Right atrium auricular region (tissue), 2 donors: ENCODE measurements at regions not wholly inside any gene's neighbourhood (a gene's known extent, or its start where the extent isn't known, plus 50 kb on each side); places are given as distances from the start of the nearest gene placed in this dataset.

Experiments
- DNase-seq: peaks from one replicate; pipeline ENCODE4 v3.0.0-alpha.2; 2019; ENCODE audit warnings: low spot score
- H3K27ac ChIP-seq, 2 donors: fragments of 200-600 bp; sonication (generic); 1 replicate in 1 of 2; 2 replicates in 1 of 2; pipeline ENCODE4 v1.5.1; 2016 to 2019
- H3K27me3 ChIP-seq, 2 donors: fragments of 200-600 bp; sonication (generic); one replicate each; pipeline versions ENCODE4 v1.5.1 to v1.6.0; 2017 to 2019
- H3K36me3 ChIP-seq: fragments of 200-600 bp; sonication (generic); one replicate; pipeline ENCODE4 v1.5.1; 2016
- H3K4me1 ChIP-seq, 2 donors: fragments of 200-600 bp; sonication (generic); one replicate each; pipeline versions ENCODE4 v1.5.1 to v1.6.0; 2017 to 2019
- H3K4me3 ChIP-seq, 2 donors: fragments of 200-600 bp; sonication (generic); 1 replicate in 1 of 2; 2 replicates in 1 of 2; pipeline ENCODE4 v1.5.1; 2017 to 2019; ENCODE audit warnings: mild to moderate bottlenecking in 1 of 2, moderate library complexity in 1 of 2
- H3K9me3 ChIP-seq, 2 donors: fragments of 200-600 bp; sonication (generic); one replicate each; pipeline ENCODE4 v1.5.1; 2019
- CTCF ChIP-seq, 2 donors: fragments of 200-600 bp; sonication (generic); IDR thresholded peaks; one replicate each; pipeline ENCODE4 v1.5.1; 2019; ENCODE audit warnings: antibody characterized with exemption in 2 of 2

GRCh38 chr10:124200011-124200410, 106.6 kb upstream of the CHST15 start:
- DNase-seq, result no peak
- Histone ChIP-seq H3K36me3 (no peaks in the 10 kb centered on the region), H3K27me3 (no peaks in the 10 kb centered on the region), H3K4me3 (no peak overlapping the region), H3K9me3 (no peaks in the 10 kb centered on the region), H3K27ac (no peak overlapping the region), H3K4me1 (no peaks in the 10 kb centered on the region)
- TF ChIP-seq CTCF (IDR thresholded peaks at IDR 0.05), result no peak

GRCh38 chr10:124198871-124199270, 105.5 kb upstream of the CHST15 start:
- no peak for TF ChIP-seq CTCF (IDR thresholded peaks at IDR 0.05)
- H3K27ac ChIP-seq, result no peak overlapping the region
- DNase-seq, result no peak
- no peaks in the 10 kb centered on the region for H3K27me3 ChIP-seq
- no peak overlapping the region for H3K4me3 ChIP-seq
- H3K9me3 ChIP-seq, result no peaks in the 10 kb centered on the region
- H3K36me3 ChIP-seq, result no peaks in the 10 kb centered on the region
- H3K4me1 ChIP-seq, result no peaks in the 10 kb centered on the region

- no peak for TF ChIP-seq CTCF (IDR thresholded peaks at IDR 0.05)
- Histone ChIP-seq H3K4me3 (no peak overlapping the region), H3K36me3 (no peaks in the 10 kb centered on the region), H3K27ac (no peak overlapping the region), H3K9me3 (no peaks in the 10 kb centered on the region), H3K27me3 (no peaks in the 10 kb centered on the region), H3K4me1 (no peaks in the 10 kb centered on the region)
- DNase-seq, result no peak
Observed at GRCh38 chr10:124198125-124198501, 104.7 kb upstream of the CHST15 start.

GRCh38 chr10:124197371-124198124, 104.2 kb upstream of the CHST15 start:
- TF ChIP-seq CTCF (IDR thresholded peaks at IDR 0.05), result no peak
- Histone ChIP-seq H3K36me3 (no peaks in the 10 kb centered on the region), H3K4me3 (no peak overlapping the region), H3K27me3 (no peaks in the 10 kb centered on the region), H3K4me1 (no peaks in the 10 kb centered on the region), H3K27ac (no peak overlapping the region), H3K9me3 (no peaks in the 10 kb centered on the region)
- DNase-seq, result no peak

- no peak for TF ChIP-seq CTCF (IDR thresholded peaks at IDR 0.05)
- Histone ChIP-seq H3K4me1 (no peaks in the 10 kb centered on the region), H3K4me3 (no peak overlapping the region), H3K36me3 (no peaks in the 10 kb centered on the region), H3K27me3 (no peaks in the 10 kb centered on the region), H3K9me3 (no peaks in the 10 kb centered on the region), H3K27ac (no peak overlapping the region)
- no peak for DNase-seq
Observed at GRCh38 chr10:124196659-124197058, 103.3 kb upstream of the CHST15 start.
